ENCODE measurements at regions not wholly inside any gene's neighbourhood (a gene's known extent, or its start where the extent isn't known, plus 50 kb on each side); places are given as distances from the start of the nearest gene placed in this dataset.
"Not testable (repeated sequence)": the region's sequence is repeated elsewhere in the genome, so short reads cannot be mapped to it uniquely, and the experiment has no call there.

- no peaks in the 10 kb centered on the region for H3K36me3 Mint-ChIP-seq
- no peak for DNase-seq (ENCODE audit: low spot score in 2 of 2)
- H3K27ac Mint-ChIP-seq = no peak overlapping the region
- ATAC-seq = no peak
- no peaks in the 10 kb centered on the region for H3K9me3 Mint-ChIP-seq
Measured at GRCh38 chr7:36054637-36055036, 98.4 kb upstream of the EEPD1 start.

GRCh38 chr7:36055207-36055606, 97.8 kb upstream of the EEPD1 start:
- H3K36me3 Mint-ChIP-seq = no peaks in the 10 kb centered on the region
- H3K27ac Mint-ChIP-seq = no peak overlapping the region
- H3K9me3 Mint-ChIP-seq = no peaks in the 10 kb centered on the region
- DNase-seq (ENCODE audit: low spot score in 2 of 2) (no peak), ATAC-seq (no peak)

GRCh38 chr7:36057323-36057722, 95.7 kb upstream of the EEPD1 start:
- no peaks in the 10 kb centered on the region for H3K9me3 Mint-ChIP-seq

GRCh38 chr7:36058020-36058592, 94.9 kb upstream of the EEPD1 start:
- no peak for DNase-seq (ENCODE audit: low spot score in 2 of 2)
- ATAC-seq = peak; percentile 39 to 71
- Mint-ChIP-seq H3K27ac (peak overlapping the region in 1 of 2 donors; percentile 10), H3K9me3 (no peaks in the 10 kb centered on the region), H3K36me3 (no peaks in the 10 kb centered on the region)

More at GRCh38 chr7:36057323-36057722, 95.7 kb upstream of the EEPD1 start:
- no peaks in the 10 kb centered on the region for H3K36me3 Mint-ChIP-seq
- H3K27ac Mint-ChIP-seq = no peak overlapping the region
- ATAC-seq (no peak), DNase-seq (ENCODE audit: low spot score in 2 of 2) (no peak)

GRCh38 chr7:36060388-36060787, 92.7 kb upstream of the EEPD1 start:
- ATAC-seq, H3K9me3 Mint-ChIP-seq, H3K27ac Mint-ChIP-seq: not testable (repeated sequence)

GRCh38 chr7:36062154-36062815, 90.8 kb upstream of the EEPD1 start:
- no peak for ATAC-seq
- no peak for DNase-seq (ENCODE audit: low spot score in 2 of 2)
- Mint-ChIP-seq H3K36me3 (no peaks in the 10 kb centered on the region), H3K27ac (no peak overlapping the region), H3K9me3 (no peaks in the 10 kb centered on the region)

More at GRCh38 chr7:36060388-36060787, 92.7 kb upstream of the EEPD1 start:
- H3K36me3 Mint-ChIP-seq; DNase-seq (ENCODE audit: low spot score in 2 of 2): not testable (repeated sequence)

GRCh38 chr7:36064676-36065075, 88.4 kb upstream of the EEPD1 start:
- no peaks in the 10 kb centered on the region for H3K9me3 Mint-ChIP-seq
- ATAC-seq = no peak
- no peak overlapping the region for H3K27ac Mint-ChIP-seq

GRCh38 chr7:36065563-36066342, 87.3 kb upstream of the EEPD1 start:
- not testable (repeated sequence) for DNase-seq (ENCODE audit: low spot score in 2 of 2); H3K27ac Mint-ChIP-seq; H3K9me3 Mint-ChIP-seq; ATAC-seq; H3K36me3 Mint-ChIP-seq

More at GRCh38 chr7:36064676-36065075, 88.4 kb upstream of the EEPD1 start:
- DNase-seq (ENCODE audit: low spot score in 2 of 2) = no peak
- H3K36me3 Mint-ChIP-seq = no peaks in the 10 kb centered on the region

GRCh38 chr7:36066343-36066664, 86.8 kb upstream of the EEPD1 start:
- DNase-seq (ENCODE audit: low spot score in 2 of 2) = no peak
- Mint-ChIP-seq H3K9me3 (no peaks in the 10 kb centered on the region), H3K27ac (no peak overlapping the region), H3K36me3 (no peaks in the 10 kb centered on the region)
- no peak for ATAC-seq

- no peaks in the 10 kb centered on the region for H3K9me3 Mint-ChIP-seq
- H3K27ac Mint-ChIP-seq = no peak overlapping the region
- DNase-seq (ENCODE audit: low spot score in 2 of 2) (no peak), ATAC-seq (no peak)
- H3K36me3 Mint-ChIP-seq = no peaks in the 10 kb centered on the region
Measured at GRCh38 chr7:36070230-36070629, 82.8 kb upstream of the EEPD1 start.

GRCh38 chr7:36071605-36072004, 81.4 kb upstream of the EEPD1 start:
- Mint-ChIP-seq H3K9me3 (no peaks in the 10 kb centered on the region), H3K27ac (no peak overlapping the region), H3K36me3 (no peaks in the 10 kb centered on the region)
- DNase-seq (ENCODE audit: low spot score in 2 of 2) = no peak
- no peak for ATAC-seq

- no peak overlapping the region for H3K27ac Mint-ChIP-seq
- no peak for ATAC-seq
- no peak for DNase-seq (ENCODE audit: low spot score in 2 of 2)
- no peaks in the 10 kb centered on the region for H3K36me3 Mint-ChIP-seq
- no peaks in the 10 kb centered on the region for H3K9me3 Mint-ChIP-seq
Measured at GRCh38 chr7:36072620-36073019, 80.4 kb upstream of the EEPD1 start.

GRCh38 chr7:36075561-36075960, 77.5 kb upstream of the EEPD1 start:
- no peaks in the 10 kb centered on the region for H3K36me3 Mint-ChIP-seq
- no peak for ATAC-seq
- DNase-seq (ENCODE audit: low spot score in 2 of 2) = no peak
- no peak overlapping the region for H3K27ac Mint-ChIP-seq
- no peaks in the 10 kb centered on the region for H3K9me3 Mint-ChIP-seq

- DNase-seq (ENCODE audit: low spot score in 2 of 2) (no peak), ATAC-seq (no peak)
- H3K36me3 Mint-ChIP-seq = no peaks in the 10 kb centered on the region
- H3K27ac Mint-ChIP-seq = no peak overlapping the region
- H3K9me3 Mint-ChIP-seq = no peaks in the 10 kb centered on the region
Measured at GRCh38 chr7:36076074-36076473, 77.0 kb upstream of the EEPD1 start.

- ATAC-seq (no peak), DNase-seq (ENCODE audit: low spot score in 2 of 2) (no peak)
- H3K27ac Mint-ChIP-seq = no peak overlapping the region
- no peaks in the 10 kb centered on the region for H3K9me3 Mint-ChIP-seq
- H3K36me3 Mint-ChIP-seq = no peaks in the 10 kb centered on the region
Measured at GRCh38 chr7:36078816-36079360, 74.2 kb upstream of the EEPD1 start.

GRCh38 chr7:36079446-36080025, 73.5 kb upstream of the EEPD1 start:
- H3K36me3 Mint-ChIP-seq = no peaks in the 10 kb centered on the region
- H3K9me3 Mint-ChIP-seq = no peaks in the 10 kb centered on the region
- DNase-seq (ENCODE audit: low spot score in 2 of 2) (no peak), ATAC-seq (no peak)
- H3K27ac Mint-ChIP-seq = no peak overlapping the region

GRCh38 chr7:36080843-36081242, 72.2 kb upstream of the EEPD1 start:
- H3K27ac Mint-ChIP-seq = no peak overlapping the region
- H3K36me3 Mint-ChIP-seq = no peaks in the 10 kb centered on the region
- ATAC-seq = no peak
- no peak for DNase-seq (ENCODE audit: low spot score in 2 of 2)
- no peaks in the 10 kb centered on the region for H3K9me3 Mint-ChIP-seq

Data from activated naive CD4-positive, alpha-beta T cell treated with anti-CD3 and anti-CD28 coated beads, Interleukin-2, amount 50 U/mL, for 72 hours (primary cell).